ENCODE measurements at regions not wholly inside any gene's neighbourhood (a gene's known extent, or its start where the extent isn't known, plus 50 kb on each side); places are given as distances from the start of the nearest gene placed in this dataset.

DNA sequence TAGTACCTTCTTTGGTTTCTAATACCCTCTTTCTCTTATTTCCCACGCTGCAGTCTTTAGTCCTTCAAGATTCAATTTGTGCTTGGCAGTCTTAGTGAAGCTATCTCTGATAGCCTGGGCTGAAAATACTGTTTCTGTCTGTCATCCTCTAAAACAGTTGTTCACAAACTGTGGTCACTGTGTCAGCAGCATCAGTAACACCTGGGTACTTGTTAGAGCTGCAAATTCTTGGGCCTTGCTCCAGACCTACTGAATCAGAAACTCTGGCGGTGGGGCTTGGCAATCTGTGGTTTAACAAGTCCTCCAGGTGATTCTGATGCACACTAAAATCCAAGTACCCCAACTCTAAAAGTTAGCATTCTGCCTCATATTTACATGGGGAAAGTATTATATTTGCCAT is 217.5 kb upstream of the SEL1L start:
- intact Hi-C loops (cut with DNase I, micrococcal nuclease): no loop called here
- H3K36me3 ChIP-seq (ENCODE audit: low read depth): no peaks in the 10 kb centered on the region
- no peaks in the 10 kb centered on the region for H3K4me1 ChIP-seq (ENCODE audit: low read depth)
- ATAC-seq (no peak), DNase-seq (no peak)
- TF ChIP-seq, protein P1, sequence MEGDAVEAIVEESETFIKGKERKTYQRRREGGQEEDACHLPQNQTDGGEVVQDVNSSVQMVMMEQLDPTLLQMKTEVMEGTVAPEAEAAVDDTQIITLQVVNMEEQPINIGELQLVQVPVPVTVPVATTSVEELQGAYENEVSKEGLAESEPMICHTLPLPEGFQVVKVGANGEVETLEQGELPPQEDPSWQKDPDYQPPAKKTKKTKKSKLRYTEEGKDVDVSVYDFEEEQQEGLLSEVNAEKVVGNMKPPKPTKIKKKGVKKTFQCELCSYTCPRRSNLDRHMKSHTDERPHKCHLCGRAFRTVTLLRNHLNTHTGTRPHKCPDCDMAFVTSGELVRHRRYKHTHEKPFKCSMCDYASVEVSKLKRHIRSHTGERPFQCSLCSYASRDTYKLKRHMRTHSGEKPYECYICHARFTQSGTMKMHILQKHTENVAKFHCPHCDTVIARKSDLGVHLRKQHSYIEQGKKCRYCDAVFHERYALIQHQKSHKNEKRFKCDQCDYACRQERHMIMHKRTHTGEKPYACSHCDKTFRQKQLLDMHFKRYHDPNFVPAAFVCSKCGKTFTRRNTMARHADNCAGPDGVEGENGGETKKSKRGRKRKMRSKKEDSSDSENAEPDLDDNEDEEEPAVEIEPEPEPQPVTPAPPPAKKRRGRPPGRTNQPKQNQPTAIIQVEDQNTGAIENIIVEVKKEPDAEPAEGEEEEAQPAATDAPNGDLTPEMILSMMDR (IDR thresholded peaks at IDR 0.05): no peak
- H3K4me3 ChIP-seq: no peak overlapping the region
- no peaks in the 10 kb centered on the region for H3K9me3 ChIP-seq

DNA sequence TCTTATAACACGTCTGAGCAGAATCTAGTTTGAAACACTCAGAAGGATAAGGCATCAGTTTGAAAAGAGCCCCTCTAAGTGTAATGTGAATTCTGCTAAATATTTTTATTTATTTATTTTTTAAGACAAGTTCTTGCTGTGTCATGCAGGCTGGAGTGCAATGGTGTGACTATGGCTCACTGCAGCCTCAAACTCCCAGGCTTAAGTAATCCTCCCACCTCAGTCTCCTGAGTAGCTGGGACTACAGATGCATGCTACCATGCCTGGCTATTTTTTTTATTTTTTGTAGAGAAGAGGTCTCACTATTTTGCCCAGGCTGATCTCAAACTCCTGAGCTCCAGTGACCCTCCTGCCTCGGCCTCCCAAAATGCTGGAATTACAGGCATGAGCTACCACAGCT is 225.9 kb upstream of the SEL1L start:
- TF ChIP-seq, protein P1 (IDR thresholded peaks at IDR 0.05): no peak
- intact Hi-C loops (cut with DNase I, micrococcal nuclease): no loop called here
- H3K9me3 ChIP-seq: no peaks in the 10 kb centered on the region
- H3K4me3 ChIP-seq: no peak overlapping the region
- DNase-seq (no peak), ATAC-seq (no peak)
- H3K4me1 ChIP-seq (ENCODE audit: low read depth): no peaks in the 10 kb centered on the region
- no peaks in the 10 kb centered on the region for H3K36me3 ChIP-seq (ENCODE audit: low read depth)

DNA sequence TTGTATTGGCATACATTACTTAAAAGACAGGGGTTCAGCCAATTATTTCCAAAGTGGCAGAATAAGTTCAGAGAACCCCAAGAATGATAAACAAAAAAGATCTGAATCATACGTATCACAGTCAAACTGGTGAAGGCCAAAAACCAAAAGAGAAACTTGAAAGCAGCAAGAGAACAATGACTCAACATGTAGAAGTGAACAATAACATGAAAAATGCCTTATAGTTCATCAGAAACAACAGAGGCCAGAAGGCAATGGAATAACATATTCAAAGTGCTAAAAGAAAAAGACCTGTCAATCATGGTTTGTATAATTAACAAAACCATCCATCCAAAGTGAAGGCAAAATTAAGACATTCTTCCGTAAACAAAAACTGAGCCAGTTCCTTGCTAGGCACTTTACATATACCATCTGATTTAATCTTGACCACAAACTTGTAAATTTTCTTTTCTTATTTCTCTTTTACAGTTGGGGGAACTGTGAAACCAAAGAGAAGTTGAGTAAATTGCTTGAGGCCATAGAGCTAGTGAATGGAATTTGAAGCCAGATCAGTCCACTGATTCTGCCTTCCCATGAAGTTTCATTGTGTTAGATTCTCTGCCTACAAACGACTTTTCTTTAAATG is 232.1 kb upstream of the SEL1L start:
- intact Hi-C loops (cut with DNase I, micrococcal nuclease): no loop called here
- Histone ChIP-seq H3K9me3 (no peaks in the 10 kb centered on the region), H3K4me1 (ENCODE audit: low read depth) (no peaks in the 10 kb centered on the region), H3K36me3 (ENCODE audit: low read depth) (no peaks in the 10 kb centered on the region), H3K4me3 (no peak overlapping the region)
- DNase-seq (no peak), ATAC-seq (no peak)
- TF ChIP-seq, protein P1 (IDR thresholded peaks at IDR 0.05): no peak

DNA sequence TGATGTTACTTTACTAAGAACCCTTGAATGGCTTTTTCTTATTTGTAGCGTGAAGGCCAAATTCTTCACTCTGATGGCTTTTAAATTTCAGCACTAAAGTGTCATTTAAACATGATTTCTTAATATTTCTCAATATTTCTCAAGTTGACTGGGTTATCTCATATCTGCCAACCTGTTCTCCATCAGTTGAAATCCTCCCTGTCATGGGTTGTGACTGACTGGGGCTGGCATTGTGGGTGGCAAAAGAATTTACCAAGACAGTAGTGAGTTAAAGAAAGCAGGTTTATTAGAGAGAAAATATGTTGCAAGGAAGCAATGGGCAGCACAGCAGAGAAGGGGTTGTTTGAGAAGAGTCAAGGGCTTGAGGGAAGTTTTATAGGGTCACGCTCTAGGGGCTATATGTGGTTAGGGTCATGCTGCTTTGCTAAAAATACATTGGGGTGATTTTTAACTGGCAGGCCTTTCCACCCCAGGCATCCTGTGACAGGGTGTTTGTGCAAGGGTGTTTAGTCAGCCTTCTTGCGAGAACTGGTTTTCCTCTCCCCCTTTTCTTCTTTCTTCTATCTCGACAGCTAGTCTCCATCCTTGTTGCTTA is 232.8 kb upstream of the SEL1L start:
- ATAC-seq: no peak
- intact Hi-C loops (cut with DNase I, micrococcal nuclease): no loop called here
- no peak for DNase-seq
- TF ChIP-seq, protein P1 (IDR thresholded peaks at IDR 0.05): no peak
- Histone ChIP-seq H3K36me3 (ENCODE audit: low read depth) (no peaks in the 10 kb centered on the region), H3K4me3 (no peak overlapping the region), H3K4me1 (ENCODE audit: low read depth) (no peaks in the 10 kb centered on the region), H3K9me3 (no peaks in the 10 kb centered on the region)

DNA sequence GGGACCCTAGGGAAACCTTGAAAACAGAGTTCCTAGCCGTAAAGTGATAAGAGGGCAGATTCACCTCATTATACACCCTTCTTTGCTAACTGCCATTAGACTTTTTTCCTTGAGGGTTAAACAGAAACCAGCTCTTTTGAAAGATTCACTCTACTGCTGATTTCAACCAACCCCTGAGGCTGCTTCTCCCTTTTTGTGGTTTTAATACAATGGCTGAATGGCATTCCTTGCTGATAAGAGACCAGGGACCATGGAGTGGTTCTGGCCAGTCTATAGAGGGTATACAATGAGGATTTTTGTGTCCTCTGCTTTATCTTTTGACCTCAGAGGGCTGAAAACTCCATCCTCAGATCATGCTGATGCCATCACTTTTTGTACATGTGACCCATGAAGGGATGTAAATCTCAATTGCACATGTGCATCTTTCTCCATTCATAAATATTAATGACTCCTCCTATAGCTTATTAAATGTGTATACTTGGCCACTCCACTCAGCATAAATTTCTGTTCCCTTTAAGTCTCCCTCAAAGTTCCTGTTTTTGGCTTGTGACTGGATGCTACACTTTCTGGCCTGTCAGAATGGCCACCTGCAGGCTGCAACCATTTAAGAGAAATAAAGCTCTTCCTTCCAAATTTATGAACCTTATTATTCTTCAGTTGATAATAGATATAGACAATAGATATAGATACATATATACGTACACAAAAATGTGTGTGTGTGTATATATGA is 233.8 kb upstream of the SEL1L start:
- no peaks in the 10 kb centered on the region for H3K4me1 ChIP-seq (ENCODE audit: low read depth)
- ATAC-seq: no peak
- no peak for DNase-seq
- no peaks in the 10 kb centered on the region for H3K9me3 ChIP-seq
- TF ChIP-seq, protein P1 (IDR thresholded peaks at IDR 0.05): no peak
- H3K36me3 ChIP-seq (ENCODE audit: low read depth): no peaks in the 10 kb centered on the region
- intact Hi-C loops (cut with DNase I, micrococcal nuclease): no loop called here
- no peak overlapping the region for H3K4me3 ChIP-seq

Measured in mucosa of descending colon (tissue), 3 donors.